CD4-positive, alpha-beta T cell (primary cell): ENCODE measurements at regions not wholly inside any gene's neighbourhood (a gene's known extent, or its start where the extent isn't known, plus 50 kb on each side); places are given as distances from the start of the nearest gene placed in this dataset.

Experiments used
- ATAC-seq: fragments of 200-7000 bp; cut with Tn5 transposase; one replicate; pipeline ENCODE4 v1.10.0; 2022; ENCODE audit warnings: mild to moderate bottlenecking; ENCODE audit not compliant: poor library complexity
- CTCF ChIA-PET: fragments of 350-600 bp; sonication (Branson Sonifier 250); formaldehyde crosslinking; loops from one replicate; lab custom pipeline; 2021; ENCODE audit warnings: antibody characterized with exemption, inconsistent platforms; lab: Charles Lee
- POLR2A ChIA-PET: fragments of 350-600 bp; sonication (Branson Sonifier 250); formaldehyde crosslinking; loops from one replicate; lab custom pipeline; 2021; ENCODE audit warnings: antibody characterized with exemption, inconsistent platforms; lab: Charles Lee
- DNase-seq, 14 experiments: peaks; one replicate each; pipeline ENCODE4 v3.0.0-alpha.2; 2013 to 2020; ENCODE audit warnings: mixed read lengths in 2 of 14
- H3K27ac ChIP-seq, 2 donors: one replicate each; pipeline versions ENCODE4 v1.5.1 to v1.7.0; 2013; ENCODE audit warnings: low read length in 2 of 2, low read depth in 1 of 2, mild to moderate bottlenecking in 1 of 2
- H3K27me3 ChIP-seq, 2 experiments: 1 replicate in 1 of 2; 2 replicates in 1 of 2; pipeline versions ENCODE4 v1.6.1 to v1.7.0; 2013; ENCODE audit warnings: low read length in 2 of 2, control low read depth in 1 of 2, mild to moderate bottlenecking in 1 of 2, moderate library complexity in 1 of 2; ENCODE audit not compliant: insufficient read depth in 2 of 2, control insufficient read depth in 1 of 2
- H3K36me3 ChIP-seq: one replicate; pipeline ENCODE4 v1.6.1; 2013; ENCODE audit warnings: low read length, control low read depth; ENCODE audit not compliant: insufficient read depth
- H3K4me1 ChIP-seq: one replicate; pipeline ENCODE4 v1.6.1; 2013; ENCODE audit warnings: low read length, control low read depth; ENCODE audit not compliant: insufficient read depth
- H3K4me3 ChIP-seq: one replicate; pipeline ENCODE4 v1.5.1; 2013; ENCODE audit warnings: mild to moderate bottlenecking, low read length, moderate library complexity
- H3K9me3 ChIP-seq, 2 experiments: 1 replicate in 1 of 2; 2 replicates in 1 of 2; pipeline versions ENCODE4 v1.6.1 to v1.7.0; 2013; ENCODE audit warnings: low read length in 2 of 2, mild to moderate bottlenecking in 2 of 2, control low read depth in 1 of 2, moderate library complexity in 1 of 2; ENCODE audit not compliant: control insufficient read depth in 1 of 2, insufficient read depth in 1 of 2
- H3K27ac Mint-ChIP-seq: one replicate; pipeline ENCODE4 v1.8.0; 2020; ENCODE audit warnings: mixed read lengths
- H3K27me3 Mint-ChIP-seq: one replicate; pipeline ENCODE4 v1.8.0; 2021; ENCODE audit warnings: mixed read lengths
- H3K36me3 Mint-ChIP-seq: one replicate; pipeline ENCODE4 v1.8.0; 2021; ENCODE audit warnings: low read depth, mixed read lengths
- H3K4me1 Mint-ChIP-seq: one replicate; pipeline ENCODE4 v1.8.0; 2021; ENCODE audit warnings: low read depth, mixed read lengths
- H3K4me3 Mint-ChIP-seq: one replicate; pipeline ENCODE4 v1.8.0; 2020; ENCODE audit warnings: mild to moderate bottlenecking, mixed read lengths
- H3K9me3 Mint-ChIP-seq: one replicate; pipeline ENCODE4 v1.8.0; 2020; ENCODE audit warnings: mixed read lengths
- CTCF ChIP-seq: fragments of 200-600 bp; IDR thresholded peaks from one replicate; pipeline ENCODE4 v1.8.0; 2022; ENCODE audit warnings: antibody characterized with exemption, mild to moderate bottlenecking
- intact Hi-C, 2 experiments: fragments of 100-400 bp; cut with DNase I in 1 of 2; cut with micrococcal nuclease in 1 of 2; formaldehyde crosslinking; loops; one replicate each; pipeline versions ENCODE4 v1.15.1 to v1.9.0; 2023 to 2025; cut with DNase I, micrococcal nuclease

- H3K27ac ChIP-seq: no peak overlapping the region
- H3K4me1 ChIP-seq: no peaks in the 10 kb centered on the region
- ATAC-seq (no peak), DNase-seq (no peak)
- no peak for TF ChIP-seq CTCF
- Mint-ChIP-seq H3K9me3 (no peaks in the 10 kb centered on the region), H3K36me3 (no peaks in the 10 kb centered on the region), H3K4me1 (no peaks in the 10 kb centered on the region), H3K4me3 (no peak overlapping the region), H3K27me3 (no peaks in the 10 kb centered on the region), H3K27ac (no peak overlapping the region)
- intact Hi-C loops: no loop called here
- ChIA-PET POLR2A (no interaction called here), CTCF (no interaction called here)
- no peaks in the 10 kb centered on the region for H3K9me3 ChIP-seq
- H3K4me3 ChIP-seq: no peak overlapping the region
- no peaks in the 10 kb centered on the region for H3K36me3 ChIP-seq
- no peaks in the 10 kb centered on the region for H3K27me3 ChIP-seq
These were observed 376.8 kb downstream of the SEC16B start for GRCh38 chr1:177593105-177593504.

- H3K4me3 Mint-ChIP-seq: no peak overlapping the region
- no peak for TF ChIP-seq CTCF
- Histone ChIP-seq H3K4me1 (no peaks in the 10 kb centered on the region), H3K36me3 (no peaks in the 10 kb centered on the region), H3K9me3 (no peaks in the 10 kb centered on the region), H3K4me3 (no peak overlapping the region), H3K27me3 (no peaks in the 10 kb centered on the region), H3K27ac (no peak overlapping the region)
- ATAC-seq (no peak), DNase-seq (no peak)
- no peaks in the 10 kb centered on the region for H3K36me3 Mint-ChIP-seq
- no peaks in the 10 kb centered on the region for H3K9me3 Mint-ChIP-seq
- ChIA-PET CTCF (no interaction called here), POLR2A (no interaction called here)
- no peak overlapping the region for H3K27ac Mint-ChIP-seq
- H3K4me1 Mint-ChIP-seq: no peaks in the 10 kb centered on the region
- intact Hi-C loops: no loop called here
- H3K27me3 Mint-ChIP-seq: no peaks in the 10 kb centered on the region
These were observed 377.2 kb downstream of the SEC16B start for GRCh38 chr1:177592624-177593023.

GRCh38 chr1:177591155-177591554 lies 378.7 kb downstream of the SEC16B start:
- H3K27ac Mint-ChIP-seq: no peak overlapping the region
- ChIA-PET CTCF (no interaction called here), POLR2A (no interaction called here)
- intact Hi-C loops: no loop called here
- H3K9me3 ChIP-seq: no peaks in the 10 kb centered on the region
- no peaks in the 10 kb centered on the region for H3K27me3 ChIP-seq
- no peak for DNase-seq
- H3K4me1 ChIP-seq: no peaks in the 10 kb centered on the region
- no peaks in the 10 kb centered on the region for H3K27me3 Mint-ChIP-seq
- peaks cover 3% of the 10 kb centered on the region for H3K9me3 Mint-ChIP-seq
- no peaks in the 10 kb centered on the region for H3K4me1 Mint-ChIP-seq
- H3K4me3 ChIP-seq: no peak overlapping the region
- no peak overlapping the region for H3K27ac ChIP-seq
- no peak for TF ChIP-seq CTCF
- no peak for ATAC-seq
- H3K36me3 Mint-ChIP-seq: no peaks in the 10 kb centered on the region
- H3K36me3 ChIP-seq: no peaks in the 10 kb centered on the region
- H3K4me3 Mint-ChIP-seq: no peak overlapping the region
